B cell (primary cell): ENCODE measurements at regions not wholly inside any gene's neighbourhood (a gene's known extent, or its start where the extent isn't known, plus 50 kb on each side); places are given as distances from the start of the nearest gene placed in this dataset.

ENCODE experiments used
- EZH2 ChIP-seq: IDR thresholded peaks from 2 replicates; pipeline ENCODE4 v1.6.1; 2012; ENCODE audit warnings: borderline replicate concordance, low read depth, mild to moderate bottlenecking, moderate library complexity, low read length; ENCODE audit not compliant: insufficient read depth, poor library complexity, severe bottlenecking
- TF ChIP-seq, protein P1 (sequence below): fragments of 200-600 bp; IDR thresholded peaks from one replicate; pipeline ENCODE4 v1.8.0; 2022; ENCODE audit warnings: antibody characterized with exemption, mild to moderate bottlenecking

DNA sequence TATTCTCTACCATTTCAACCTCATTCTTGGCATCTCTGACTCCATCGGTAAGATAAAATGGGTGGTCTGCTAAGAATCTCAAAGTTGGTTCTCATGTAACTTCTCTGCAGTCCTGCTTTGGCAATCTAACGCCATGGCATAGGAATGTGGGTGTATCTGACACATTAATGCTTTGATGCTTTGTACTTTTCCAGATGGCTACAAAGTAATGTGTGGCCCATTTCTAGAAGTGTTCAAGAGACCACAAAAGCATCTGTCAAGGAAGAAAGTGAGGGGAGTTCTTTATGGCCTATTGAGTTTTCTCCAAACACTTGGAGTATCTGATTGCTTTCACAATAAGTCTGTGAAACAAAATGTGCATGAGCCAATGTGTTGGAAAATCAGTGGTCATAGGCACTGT is 339.9 kb upstream of the TGFBR2 start:
- TF ChIP-seq, protein P1, sequence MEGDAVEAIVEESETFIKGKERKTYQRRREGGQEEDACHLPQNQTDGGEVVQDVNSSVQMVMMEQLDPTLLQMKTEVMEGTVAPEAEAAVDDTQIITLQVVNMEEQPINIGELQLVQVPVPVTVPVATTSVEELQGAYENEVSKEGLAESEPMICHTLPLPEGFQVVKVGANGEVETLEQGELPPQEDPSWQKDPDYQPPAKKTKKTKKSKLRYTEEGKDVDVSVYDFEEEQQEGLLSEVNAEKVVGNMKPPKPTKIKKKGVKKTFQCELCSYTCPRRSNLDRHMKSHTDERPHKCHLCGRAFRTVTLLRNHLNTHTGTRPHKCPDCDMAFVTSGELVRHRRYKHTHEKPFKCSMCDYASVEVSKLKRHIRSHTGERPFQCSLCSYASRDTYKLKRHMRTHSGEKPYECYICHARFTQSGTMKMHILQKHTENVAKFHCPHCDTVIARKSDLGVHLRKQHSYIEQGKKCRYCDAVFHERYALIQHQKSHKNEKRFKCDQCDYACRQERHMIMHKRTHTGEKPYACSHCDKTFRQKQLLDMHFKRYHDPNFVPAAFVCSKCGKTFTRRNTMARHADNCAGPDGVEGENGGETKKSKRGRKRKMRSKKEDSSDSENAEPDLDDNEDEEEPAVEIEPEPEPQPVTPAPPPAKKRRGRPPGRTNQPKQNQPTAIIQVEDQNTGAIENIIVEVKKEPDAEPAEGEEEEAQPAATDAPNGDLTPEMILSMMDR = no peak
- no peak for TF ChIP-seq EZH2
